Activated CD4-positive, alpha-beta T cell treated with anti-CD3 and anti-CD28 coated beads, Interleukin-2, amount 10 ng/mL, durations not matched to agents 7 days and 5 days (primary cell): ENCODE measurements at regions not wholly inside any gene's neighbourhood (a gene's known extent, or its start where the extent isn't known, plus 50 kb on each side); places are given as distances from the start of the nearest gene placed in this dataset.
"Not testable (repeated sequence)": the region's sequence is repeated elsewhere in the genome, so short reads cannot be mapped to it uniquely, and the experiment has no call there.

Source experiments
- CTCF ChIA-PET: fragments of 350-600 bp; sonication (Branson Sonifier 250); formaldehyde crosslinking; loops from one replicate; lab custom pipeline; 2021; ENCODE audit warnings: antibody characterized with exemption; lab: Charles Lee
- POLR2A ChIA-PET: fragments of 350-600 bp; sonication (Branson Sonifier 250); formaldehyde crosslinking; loops from one replicate; lab custom pipeline; 2021; ENCODE audit warnings: antibody characterized with exemption; lab: Charles Lee
- DNase-seq: peaks from one replicate; pipeline ENCODE4 v3.0.0-alpha.2; 2020
- H3K27ac Mint-ChIP-seq: one replicate; pipeline ENCODE4 v1.8.0; 2021; ENCODE audit warnings: mild to moderate bottlenecking, moderate library complexity, mixed read lengths
- H3K27me3 Mint-ChIP-seq: one replicate; pipeline ENCODE4 v1.8.0; 2021; ENCODE audit warnings: mixed read lengths
- H3K36me3 Mint-ChIP-seq: one replicate; pipeline ENCODE4 v1.8.0; 2021; ENCODE audit warnings: low read depth, mixed read lengths
- H3K4me1 Mint-ChIP-seq: one replicate; pipeline ENCODE4 v1.8.0; 2021; ENCODE audit warnings: mixed read lengths
- H3K4me3 Mint-ChIP-seq: one replicate; pipeline ENCODE4 v1.8.0; 2021; ENCODE audit warnings: mild to moderate bottlenecking, moderate library complexity, mixed read lengths
- H3K9me3 Mint-ChIP-seq: one replicate; pipeline ENCODE4 v1.8.0; 2021; ENCODE audit warnings: mixed read lengths

DNA sequence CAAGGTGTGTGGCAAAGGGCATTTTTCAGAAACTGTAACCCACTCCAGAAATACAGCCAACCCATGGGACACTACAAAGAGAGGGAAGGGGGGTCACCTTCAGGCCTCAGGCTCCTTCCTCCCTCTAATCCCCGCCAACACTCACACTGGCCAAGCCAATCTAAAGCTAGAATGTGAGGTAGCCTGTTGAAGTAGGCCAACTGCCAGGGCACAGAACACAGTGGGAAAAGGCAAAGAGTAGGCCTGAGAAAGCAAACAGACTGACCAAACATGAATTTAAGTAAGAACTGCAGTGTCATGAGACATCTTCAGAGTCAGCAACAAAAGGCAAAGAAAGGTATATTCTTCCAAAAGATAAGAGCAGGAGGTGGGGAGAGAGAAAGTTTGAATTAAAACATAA lies 289.0 kb downstream of the HNRNPD start:
- no peak overlapping the region for H3K4me3 Mint-ChIP-seq
- ChIA-PET POLR2A (no interaction called here), CTCF (interaction anchor here (1.2 kb wide), 1 partner anchor 10 kb away, joined by 3 read pairs; no protein-coding TSS in a partner anchor)
- H3K27ac Mint-ChIP-seq: no peak overlapping the region
- no peaks in the 10 kb centered on the region for H3K9me3 Mint-ChIP-seq
- no peaks in the 10 kb centered on the region for H3K36me3 Mint-ChIP-seq
- DNase-seq: no peak
- no peaks in the 10 kb centered on the region for H3K4me1 Mint-ChIP-seq
- no peaks in the 10 kb centered on the region for H3K27me3 Mint-ChIP-seq

DNA sequence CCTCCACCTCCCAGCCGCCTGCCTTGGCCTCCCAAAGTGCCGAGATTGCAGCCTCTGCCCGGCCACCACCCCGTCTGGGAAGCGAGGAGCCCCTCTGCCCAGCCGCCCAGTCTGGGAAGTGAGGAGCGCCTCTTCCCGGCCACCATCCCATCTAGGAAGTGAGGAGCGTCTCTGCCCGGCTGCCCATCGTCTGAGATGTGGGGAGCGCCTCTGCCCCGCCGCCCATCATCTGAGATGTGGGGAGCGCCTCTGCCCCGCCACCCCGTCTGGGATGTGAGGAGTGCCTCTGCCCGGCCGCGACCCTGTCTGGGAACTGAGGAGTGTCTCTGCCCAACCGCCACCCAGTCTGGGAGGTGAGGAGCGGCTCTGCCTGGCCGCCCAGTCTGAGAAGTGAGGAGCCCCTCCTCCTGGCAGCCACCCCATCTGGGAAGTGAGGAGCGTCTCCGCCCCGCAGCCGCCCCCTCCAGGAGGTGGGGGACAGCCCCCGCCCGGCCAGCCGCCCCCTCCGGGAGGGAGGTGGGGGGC lies 296.3 kb downstream of the HNRNPD start:
- H3K4me1 Mint-ChIP-seq, H3K27ac Mint-ChIP-seq, H3K36me3 Mint-ChIP-seq, CTCF ChIA-PET, H3K4me3 Mint-ChIP-seq, H3K9me3 Mint-ChIP-seq, DNase-seq, POLR2A ChIA-PET, H3K27me3 Mint-ChIP-seq: not testable (repeated sequence)

DNA sequence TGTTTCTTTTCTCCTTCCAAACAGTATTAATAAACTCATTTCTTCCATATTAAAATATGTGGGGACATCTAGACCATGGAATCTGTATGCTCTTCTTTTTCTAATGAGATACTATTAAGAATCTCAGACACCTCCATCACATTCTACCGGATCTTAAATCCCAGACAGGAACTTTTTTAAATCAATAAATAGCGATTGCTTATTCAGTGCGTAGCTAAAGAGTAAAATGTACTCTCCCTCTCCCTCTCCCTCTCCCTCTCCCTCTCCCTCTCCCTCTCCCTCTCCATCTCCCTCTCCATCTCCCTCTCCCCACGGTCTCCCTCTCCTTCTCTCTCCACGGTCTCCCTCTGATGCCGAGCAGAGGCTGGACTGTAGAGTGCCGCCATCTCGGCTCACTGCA lies 297.0 kb downstream of the HNRNPD start:
- H3K4me1 Mint-ChIP-seq: no peaks in the 10 kb centered on the region
- no peak for DNase-seq
- H3K9me3 Mint-ChIP-seq: no peaks in the 10 kb centered on the region
- ChIA-PET POLR2A (no interaction called here), CTCF (no interaction called here)
- H3K36me3 Mint-ChIP-seq: no peaks in the 10 kb centered on the region
- no peak overlapping the region for H3K4me3 Mint-ChIP-seq
- H3K27me3 Mint-ChIP-seq: peaks cover 6% of the 10 kb centered on the region
- no peak overlapping the region for H3K27ac Mint-ChIP-seq

DNA sequence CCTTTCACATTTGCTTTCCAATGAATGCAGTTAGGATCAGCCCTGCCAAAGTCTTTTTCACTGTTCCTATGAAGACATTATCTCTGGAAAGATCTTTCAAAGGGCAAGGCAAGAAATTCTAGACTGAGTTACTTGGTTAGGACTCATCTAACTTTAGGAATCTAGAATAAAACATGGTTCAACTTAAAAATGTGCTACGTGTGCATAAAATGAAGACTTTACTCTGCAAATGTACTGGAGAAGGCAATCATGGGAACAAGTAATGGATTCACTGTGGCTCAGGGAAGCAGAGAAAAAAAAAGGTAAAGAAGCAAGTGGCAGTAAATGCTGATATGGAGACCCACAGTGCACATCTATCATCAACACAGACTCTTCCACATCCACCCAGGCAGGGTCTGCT lies 297.4 kb downstream of the HNRNPD start:
- peaks cover 8% of the 10 kb centered on the region for H3K27me3 Mint-ChIP-seq
- H3K4me1 Mint-ChIP-seq: no peaks in the 10 kb centered on the region
- H3K27ac Mint-ChIP-seq: no peak overlapping the region
- H3K9me3 Mint-ChIP-seq: no peaks in the 10 kb centered on the region
- H3K36me3 Mint-ChIP-seq: no peaks in the 10 kb centered on the region
- no peak overlapping the region for H3K4me3 Mint-ChIP-seq
- no peak for DNase-seq
- CTCF ChIA-PET: no interaction called here
- POLR2A ChIA-PET: no interaction called here

DNA sequence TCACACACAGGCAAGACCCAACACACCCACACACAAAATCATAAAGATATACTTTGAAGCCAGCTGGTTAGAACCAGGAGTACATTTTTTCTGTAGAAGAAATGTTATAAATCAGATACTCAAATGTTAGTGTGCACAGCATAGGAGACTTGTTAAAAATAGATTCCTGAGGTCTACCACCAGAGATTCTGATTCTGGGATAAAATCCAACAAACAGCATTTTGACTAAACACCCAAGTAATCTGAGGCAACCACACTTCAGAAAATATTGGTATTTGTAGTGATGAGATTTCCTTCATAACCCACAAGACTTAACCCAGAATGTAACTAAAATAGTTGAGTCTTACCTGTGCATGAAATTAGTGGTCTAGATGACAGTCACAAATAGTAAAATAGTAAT lies 301.8 kb downstream of the HNRNPD start:
- no peak overlapping the region for H3K4me3 Mint-ChIP-seq
- no peaks in the 10 kb centered on the region for H3K9me3 Mint-ChIP-seq
- H3K27ac Mint-ChIP-seq: no peak overlapping the region
- no peaks in the 10 kb centered on the region for H3K36me3 Mint-ChIP-seq
- POLR2A ChIA-PET: no interaction called here
- peaks cover 8% of the 10 kb centered on the region for H3K27me3 Mint-ChIP-seq
- H3K4me1 Mint-ChIP-seq: no peaks in the 10 kb centered on the region
- DNase-seq: no peak
- CTCF ChIA-PET: no interaction called here

- peaks cover 8% of the 10 kb centered on the region for H3K27me3 Mint-ChIP-seq
- DNase-seq: no peak
Observed at GRCh38 chr4:82069883-82070638, 303.7 kb downstream of the HNRNPD start.

DNA sequence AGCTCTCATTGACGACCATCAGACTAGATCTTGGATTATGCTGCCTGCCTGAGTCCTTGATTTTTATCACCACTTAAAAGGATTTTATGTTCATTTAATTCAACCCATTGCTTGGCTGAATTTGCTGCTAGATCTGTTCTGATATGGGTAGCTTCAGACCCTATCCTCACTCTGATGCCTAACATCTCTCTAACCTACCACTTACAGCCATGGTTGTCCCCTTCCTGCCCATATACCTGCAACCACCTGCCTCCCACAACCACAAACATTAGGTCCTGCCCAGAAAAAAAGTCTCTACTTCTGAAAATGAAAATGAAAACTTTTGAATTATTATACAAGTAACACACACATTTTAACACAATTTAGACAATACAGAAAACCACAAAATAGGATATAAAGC lies 310.8 kb downstream of the HNRNPD start:
- peaks cover 7% of the 10 kb centered on the region for H3K4me1 Mint-ChIP-seq
- no peak overlapping the region for H3K4me3 Mint-ChIP-seq
- H3K27ac Mint-ChIP-seq: no peak overlapping the region
- peaks cover 4% of the 10 kb centered on the region for H3K27me3 Mint-ChIP-seq
- no peak for DNase-seq
- ChIA-PET POLR2A (no interaction called here), CTCF (no interaction called here)
- no peaks in the 10 kb centered on the region for H3K36me3 Mint-ChIP-seq
- H3K9me3 Mint-ChIP-seq: no peaks in the 10 kb centered on the region

More at GRCh38 chr4:82069883-82070638, 303.7 kb downstream of the HNRNPD start:
- CTCF ChIA-PET: no interaction called here
- no peaks in the 10 kb centered on the region for H3K4me1 Mint-ChIP-seq
- no peak overlapping the region for H3K4me3 Mint-ChIP-seq
- POLR2A ChIA-PET: no interaction called here
- no peak overlapping the region for H3K27ac Mint-ChIP-seq
- no peaks in the 10 kb centered on the region for H3K36me3 Mint-ChIP-seq
- no peaks in the 10 kb centered on the region for H3K9me3 Mint-ChIP-seq

DNA sequence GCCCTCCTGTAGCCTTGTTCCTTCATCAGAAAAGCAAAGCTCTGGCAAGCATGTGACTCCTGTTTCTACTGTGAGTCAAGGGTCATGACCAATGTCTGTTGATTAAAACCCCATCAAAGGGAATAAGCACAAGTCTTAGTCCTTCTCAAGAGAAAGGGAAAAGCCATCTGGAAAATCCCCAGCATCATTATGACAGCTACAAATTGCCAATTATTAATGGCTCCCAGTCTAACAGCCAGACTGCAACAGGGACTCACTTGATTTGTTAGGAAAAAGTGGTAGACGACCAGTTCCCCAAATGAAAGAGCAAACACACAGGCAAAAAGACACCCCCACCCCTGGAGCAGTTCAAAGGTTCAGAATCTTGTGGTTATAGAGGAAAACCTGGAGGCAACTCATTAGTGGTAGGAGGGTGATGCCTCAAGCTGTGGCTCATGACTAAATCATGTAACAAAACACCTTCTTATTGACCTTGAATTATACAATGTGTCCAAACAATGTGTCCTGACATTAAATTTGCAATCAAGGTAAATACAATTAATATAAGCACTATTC lies 315.7 kb downstream of the HNRNPD start:
- Mint-ChIP-seq H3K9me3 (no peaks in the 10 kb centered on the region), H3K4me3 (no peak overlapping the region), H3K27ac (no peak overlapping the region), H3K36me3 (no peaks in the 10 kb centered on the region), H3K27me3 (peaks cover 3% of the 10 kb centered on the region), H3K4me1 (peaks cover 4% of the 10 kb centered on the region)
- no peak for DNase-seq
- CTCF ChIA-PET: no interaction called here
- POLR2A ChIA-PET: no interaction called here

DNA sequence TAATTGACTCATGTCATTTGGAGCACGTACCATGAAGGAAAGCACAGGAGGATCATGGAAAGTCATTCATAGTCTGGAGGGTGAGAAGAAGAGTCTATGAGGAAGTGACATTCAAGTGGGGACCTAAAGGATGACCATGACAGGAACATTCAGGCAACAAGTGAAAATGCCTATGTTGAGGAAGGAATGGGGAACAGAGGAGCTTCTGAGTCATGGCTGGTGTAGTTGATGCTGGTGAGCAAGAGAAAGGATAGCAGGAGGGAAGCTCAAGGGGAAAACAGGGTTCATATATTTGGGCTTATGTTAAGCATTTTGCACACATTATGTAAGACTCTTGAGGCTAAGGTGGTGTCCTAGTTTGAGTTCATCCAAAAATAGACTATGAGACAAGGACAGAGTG lies 318.6 kb downstream of the HNRNPD start:
- no peaks in the 10 kb centered on the region for H3K4me1 Mint-ChIP-seq
- H3K36me3 Mint-ChIP-seq: no peaks in the 10 kb centered on the region
- H3K27ac Mint-ChIP-seq: no peak overlapping the region
- no peak for DNase-seq
- ChIA-PET POLR2A (no interaction called here), CTCF (no interaction called here)
- no peaks in the 10 kb centered on the region for H3K27me3 Mint-ChIP-seq
- no peaks in the 10 kb centered on the region for H3K9me3 Mint-ChIP-seq
- no peak overlapping the region for H3K4me3 Mint-ChIP-seq

GRCh38 chr4:82053396-82053795 lies 320.4 kb downstream of the HNRNPD start:
- H3K27ac Mint-ChIP-seq: no peak overlapping the region
- no peaks in the 10 kb centered on the region for H3K36me3 Mint-ChIP-seq
- POLR2A ChIA-PET: no interaction called here

DNA sequence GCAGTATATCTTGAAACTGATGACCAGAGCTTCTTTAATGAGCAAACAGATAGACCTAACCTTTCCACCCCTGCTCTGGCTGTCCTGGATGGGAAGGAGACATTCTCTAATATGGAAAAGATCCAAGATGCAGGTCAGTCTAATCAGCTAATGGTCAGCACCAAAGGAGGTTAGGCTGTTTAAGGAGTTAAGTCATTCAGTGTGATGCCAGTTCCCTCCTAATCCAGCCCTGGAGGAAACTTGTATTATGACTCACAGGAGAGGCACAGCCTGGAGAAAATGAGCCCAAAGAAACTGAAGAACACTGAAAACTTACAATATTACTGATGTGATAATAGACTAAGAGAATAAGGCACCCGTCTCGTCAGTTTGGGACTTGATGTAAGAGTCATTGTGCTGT lies 323.0 kb downstream of the HNRNPD start:
- peaks cover 7% of the 10 kb centered on the region for H3K27me3 Mint-ChIP-seq
- H3K36me3 Mint-ChIP-seq: no peaks in the 10 kb centered on the region
- no peaks in the 10 kb centered on the region for H3K4me1 Mint-ChIP-seq
- DNase-seq: no peak
- H3K4me3 Mint-ChIP-seq: no peak overlapping the region
- ChIA-PET POLR2A (no interaction called here), CTCF (no interaction called here)
- H3K27ac Mint-ChIP-seq: no peak overlapping the region
- H3K9me3 Mint-ChIP-seq: no peaks in the 10 kb centered on the region

More at GRCh38 chr4:82053396-82053795, 320.4 kb downstream of the HNRNPD start:
- Mint-ChIP-seq H3K4me1 (no peaks in the 10 kb centered on the region), H3K9me3 (no peaks in the 10 kb centered on the region), H3K27me3 (no peaks in the 10 kb centered on the region), H3K4me3 (no peak overlapping the region)
- CTCF ChIA-PET: no interaction called here
- no peak for DNase-seq

- DNase-seq: no peak
- no peak overlapping the region for H3K4me3 Mint-ChIP-seq
- CTCF ChIA-PET: no interaction called here
- no peak overlapping the region for H3K27ac Mint-ChIP-seq
- peaks cover 16% of the 10 kb centered on the region for H3K27me3 Mint-ChIP-seq
- no peaks in the 10 kb centered on the region for H3K36me3 Mint-ChIP-seq
- no peaks in the 10 kb centered on the region for H3K4me1 Mint-ChIP-seq
- POLR2A ChIA-PET: no interaction called here
- H3K9me3 Mint-ChIP-seq: no peaks in the 10 kb centered on the region
Observed at GRCh38 chr4:82049294-82049693, 324.5 kb downstream of the HNRNPD start.

GRCh38 chr4:82047731-82048130 lies 326.1 kb downstream of the HNRNPD start:
- Mint-ChIP-seq H3K27ac (no peak overlapping the region), H3K9me3 (no peaks in the 10 kb centered on the region), H3K4me1 (no peaks in the 10 kb centered on the region), H3K27me3 (peaks cover 27% of the 10 kb centered on the region), H3K4me3 (no peak overlapping the region), H3K36me3 (no peaks in the 10 kb centered on the region)
- ChIA-PET CTCF (no interaction called here), POLR2A (no interaction called here)
- no peak for DNase-seq
